Stimulated activated CD4-positive, alpha-beta T cell treated with anti-CD3 and anti-CD28 coated beads, Interleukin-2, amount 100 ng/mL, for 48 hours (primary cell): ENCODE measurements at regions not wholly inside any gene's neighbourhood (a gene's known extent, or its start where the extent isn't known, plus 50 kb on each side); places are given as distances from the start of the nearest gene placed in this dataset.
"Not testable (repeated sequence)": the region's sequence is repeated elsewhere in the genome, so short reads cannot be mapped to it uniquely, and the experiment has no call there.

ENCODE experiments used
- DNase-seq, 2 donors: peaks; one replicate each; pipeline ENCODE4 v3.0.0-alpha.2; 2020

DNA sequence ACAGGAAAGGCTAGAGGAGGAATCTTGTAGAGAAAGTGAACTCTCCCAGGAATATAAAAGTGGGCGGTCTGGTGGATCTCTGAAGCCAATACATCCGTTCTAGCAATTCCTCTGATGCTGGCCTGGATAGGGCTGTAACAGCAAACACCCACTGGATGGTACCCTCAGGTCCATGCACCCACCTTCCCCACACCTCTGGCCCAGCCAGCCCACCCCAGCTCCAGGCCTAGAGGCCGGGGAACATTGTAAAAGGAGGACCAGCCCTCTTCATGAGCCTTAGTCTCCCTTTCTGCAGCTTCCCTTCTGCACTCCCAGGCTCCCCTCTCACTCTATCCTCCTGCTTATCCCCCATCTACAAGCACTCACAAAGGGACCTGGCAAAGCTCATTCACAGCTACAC is 443.9 kb downstream of the BUD13 start:
- DNase-seq = no peak

- no peak for DNase-seq
Measured at GRCh38 chr11:116328391-116328790, 444.4 kb downstream of the BUD13 start.

DNA sequence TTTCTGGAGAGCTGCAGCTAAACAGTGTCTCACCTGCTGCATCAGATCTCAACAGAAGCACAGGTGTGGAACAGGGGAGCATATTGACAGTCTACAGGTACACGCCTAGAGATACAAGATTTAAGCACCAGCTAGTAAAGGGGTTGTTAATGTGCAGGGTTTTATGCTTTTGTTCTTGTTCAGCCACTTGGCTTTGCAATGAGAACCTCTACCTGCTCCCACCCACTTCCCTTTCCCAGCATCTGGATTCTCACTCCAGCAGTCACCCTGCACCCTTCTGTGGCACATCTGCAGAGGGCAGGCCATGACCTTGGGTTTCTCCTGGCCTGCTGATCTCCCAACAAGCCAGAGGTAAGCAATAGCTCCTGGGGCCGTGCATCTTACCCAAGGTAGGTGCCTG is 446.6 kb downstream of the BUD13 start:
- DNase-seq = no peak

- no peak for DNase-seq
Measured at GRCh38 chr11:116325247-116325646, 447.5 kb downstream of the BUD13 start.

- DNase-seq = not testable (repeated sequence)
Measured at GRCh38 chr11:116324077-116324476, 448.7 kb downstream of the BUD13 start.

GRCh38 chr11:116317212-116317611 is 455.6 kb downstream of the BUD13 start:
- DNase-seq = no peak

- DNase-seq = no peak
Measured at GRCh38 chr11:116314006-116314405, 458.8 kb downstream of the BUD13 start.

DNA sequence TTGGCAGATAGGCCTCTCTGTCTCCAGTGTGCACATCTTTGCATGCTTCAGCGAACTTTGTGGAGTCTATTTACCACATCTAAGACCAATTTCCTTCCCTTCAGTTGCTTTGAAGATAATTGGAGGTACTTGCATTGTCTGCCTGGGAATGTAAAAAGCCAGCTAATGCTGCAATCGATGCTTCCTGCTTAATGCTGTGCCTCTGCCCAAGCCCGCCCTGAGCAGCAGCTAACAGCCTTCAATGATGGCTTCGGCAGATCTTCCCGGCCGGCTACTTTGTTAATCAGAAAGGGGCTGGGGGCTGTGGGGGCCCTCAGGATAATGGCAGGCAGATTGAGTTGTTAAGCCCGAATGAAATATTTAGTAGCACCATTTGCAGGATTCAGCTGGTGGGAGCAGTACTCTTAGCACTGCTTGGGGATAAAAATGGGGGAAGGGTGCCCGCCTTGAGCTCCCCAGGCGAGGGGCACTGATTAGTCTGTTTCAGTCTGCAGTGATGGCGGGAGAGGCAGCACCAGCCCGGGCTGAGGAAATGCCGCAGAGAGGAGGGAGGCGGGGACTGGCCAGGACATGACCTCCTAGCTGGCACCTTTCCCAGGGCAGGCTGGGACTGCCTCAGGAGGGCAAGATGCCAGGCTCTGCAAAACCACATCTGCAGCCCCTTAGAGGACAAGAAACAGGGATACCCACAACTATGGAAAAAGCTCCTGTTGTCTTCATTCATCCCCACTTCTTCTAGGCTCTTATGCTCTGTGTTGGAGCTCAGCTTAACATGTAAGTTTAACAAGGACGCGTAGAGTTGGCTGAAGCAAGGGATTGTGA is 460.0 kb downstream of the BUD13 start:
- no peak for DNase-seq

DNA sequence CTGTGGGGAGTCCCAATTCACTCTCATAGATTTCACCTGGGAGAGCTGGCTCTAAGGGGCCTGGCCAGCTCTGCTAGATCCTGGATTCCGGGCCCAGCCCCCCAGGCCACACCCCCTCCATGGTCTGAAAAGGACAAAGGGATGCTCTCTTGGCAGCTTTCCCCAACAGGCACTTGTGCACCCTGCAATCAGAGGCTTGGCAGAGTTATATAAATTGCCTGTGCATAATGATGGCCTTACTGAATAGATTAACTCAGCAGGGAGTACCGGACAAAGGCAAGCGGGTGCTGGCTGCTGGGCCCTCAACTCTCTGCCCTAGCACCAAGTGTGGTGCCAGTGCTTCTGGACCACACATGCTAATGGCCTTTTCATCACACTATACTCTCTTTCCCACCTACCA is 461.6 kb downstream of the BUD13 start:
- DNase-seq = no peak

- DNase-seq = no peak
Measured at GRCh38 chr11:116310698-116311097, 462.1 kb downstream of the BUD13 start.

- DNase-seq = no peak
Measured at GRCh38 chr11:116310226-116310625, 462.6 kb downstream of the BUD13 start.

DNA sequence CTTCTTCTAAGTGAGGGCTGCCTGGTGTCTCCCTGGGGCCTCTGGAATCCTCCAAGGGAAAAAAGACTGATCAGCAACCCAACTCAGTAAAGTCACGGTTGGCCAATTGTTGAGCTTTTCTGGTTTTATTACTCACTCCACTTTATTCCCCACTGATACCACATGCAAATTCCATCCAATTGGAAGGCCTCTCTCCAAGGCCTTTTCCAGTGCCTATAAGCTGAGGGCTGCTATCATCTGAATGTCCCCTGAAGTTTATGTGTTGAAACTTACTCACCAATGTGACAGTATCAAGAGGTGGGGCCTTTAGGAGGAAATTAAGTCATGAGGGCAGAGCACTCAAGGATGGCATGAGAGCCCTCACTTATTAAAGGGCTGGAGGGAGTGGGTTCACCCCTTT is 463.3 kb downstream of the BUD13 start:
- no peak for DNase-seq

- DNase-seq = no peak
Measured at GRCh38 chr11:116302756-116303155, 470.0 kb downstream of the BUD13 start.

DNA sequence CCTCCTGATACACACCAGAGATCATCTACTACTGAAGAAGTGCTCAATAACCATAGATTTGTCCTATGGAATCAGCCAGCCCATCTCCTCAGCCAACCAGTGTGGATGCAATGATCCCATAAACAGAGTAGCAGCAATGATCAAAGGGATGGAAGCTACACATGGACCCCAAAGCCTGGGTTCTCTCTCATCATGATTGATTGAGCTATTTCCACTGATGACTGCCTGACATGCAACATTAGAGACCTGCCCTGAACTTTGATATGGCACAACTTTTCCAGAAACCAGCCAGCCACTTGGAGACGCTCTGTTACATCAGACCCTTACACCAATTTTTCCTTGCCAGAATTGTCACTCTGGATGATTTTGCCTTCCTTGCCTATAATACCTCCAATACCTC is 471.6 kb downstream of the BUD13 start:
- DNase-seq = no peak

DNA sequence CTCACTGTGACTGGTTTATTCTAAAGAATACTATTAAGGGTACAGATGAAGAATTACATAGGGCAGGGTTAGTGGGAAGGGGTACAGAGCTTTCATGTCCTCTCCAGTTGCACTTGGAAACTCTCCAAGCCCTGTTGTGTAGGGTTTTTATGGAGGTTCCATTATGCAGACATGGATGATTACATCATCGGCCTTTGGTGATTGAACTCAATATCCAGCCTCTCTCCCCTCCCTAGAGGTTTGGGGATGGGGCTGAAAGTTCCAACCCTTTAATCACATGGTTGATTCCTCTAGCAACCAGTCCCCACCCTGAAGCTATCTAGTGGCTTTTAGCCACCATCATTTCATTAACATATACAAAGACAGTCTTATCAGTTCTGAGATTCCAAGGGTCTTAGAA is 472.6 kb downstream of the BUD13 start:
- DNase-seq = no peak

GRCh38 chr11:116294630-116295029 is 478.2 kb downstream of the BUD13 start:
- no peak for DNase-seq

- no peak for DNase-seq
Measured at GRCh38 chr11:116287866-116288265, 484.9 kb downstream of the BUD13 start.

- DNase-seq = no peak
Measured at GRCh38 chr11:116285026-116285425, 487.8 kb downstream of the BUD13 start.

GRCh38 chr11:116283300-116283699 is 489.5 kb downstream of the BUD13 start:
- no peak for DNase-seq

GRCh38 chr11:116282481-116282880 is 490.3 kb downstream of the BUD13 start:
- DNase-seq = no peak

DNA sequence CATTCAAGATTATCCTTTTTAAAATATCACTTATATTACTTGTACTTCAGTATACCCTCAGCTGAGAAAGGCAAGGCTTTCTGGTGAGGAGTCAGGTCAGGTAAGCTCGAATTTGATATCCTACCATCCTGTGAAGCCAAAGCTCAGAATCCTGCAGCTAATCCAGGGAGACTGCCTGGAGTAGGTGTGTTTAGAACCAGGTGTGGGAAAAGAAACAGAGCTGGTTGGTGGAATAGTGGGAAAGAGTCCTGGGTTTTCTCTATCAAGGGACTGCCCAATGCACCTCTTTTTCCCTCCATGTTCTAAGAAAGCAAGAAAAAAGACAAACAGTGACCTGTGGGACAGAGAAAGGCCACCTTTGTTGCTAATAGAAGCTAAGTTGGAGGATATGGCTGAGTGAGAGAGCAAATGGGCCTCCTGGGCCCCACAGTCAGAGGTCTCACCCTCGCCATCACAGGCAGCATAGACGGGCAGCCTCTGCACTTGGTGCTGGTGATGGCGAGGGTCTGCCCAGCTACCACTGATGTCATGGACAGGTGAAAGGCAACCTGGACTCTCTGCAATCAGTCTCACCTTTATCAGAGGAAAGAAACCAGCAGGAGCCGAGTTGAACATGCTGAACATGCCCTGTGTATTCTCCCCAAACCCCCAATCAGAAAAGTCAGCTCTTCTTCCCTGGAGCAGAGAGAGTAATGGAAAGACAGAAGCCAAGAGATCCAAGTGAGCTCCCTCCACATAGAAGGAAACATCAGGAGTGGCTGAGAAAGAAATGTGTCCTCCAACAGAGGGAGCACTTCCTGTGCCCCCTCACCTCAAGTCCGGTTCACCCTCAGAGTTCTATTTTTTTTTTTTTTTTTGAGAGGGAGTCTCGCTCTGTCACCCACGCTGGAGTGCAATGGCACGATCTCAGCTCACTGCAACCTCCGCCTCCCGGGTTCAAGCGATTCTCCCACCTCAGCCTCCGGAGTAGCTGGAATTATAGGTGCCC is 491.3 kb downstream of the BUD13 start:
- no peak for DNase-seq

- DNase-seq = no peak
Measured at GRCh38 chr11:116279511-116279910, 493.3 kb downstream of the BUD13 start.

DNA sequence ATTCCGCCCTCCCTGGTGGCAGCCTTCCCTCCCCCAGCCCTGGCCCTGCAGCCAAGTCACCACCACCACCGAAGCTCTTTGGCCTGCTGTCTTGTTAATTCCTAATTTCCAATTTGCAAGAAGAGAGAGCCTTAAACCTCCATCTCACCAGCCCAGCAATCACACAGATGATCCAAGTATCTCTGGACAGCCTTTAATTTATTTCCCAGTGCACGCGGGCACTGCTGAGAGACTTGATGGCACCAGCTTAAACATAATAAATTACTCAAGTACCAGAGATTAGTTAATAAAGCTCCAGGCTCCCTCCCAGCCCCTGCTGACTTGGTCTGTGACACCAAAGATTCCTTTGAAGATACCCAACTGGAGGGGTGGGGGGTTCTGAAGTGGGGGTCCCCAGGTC is 494.7 kb downstream of the BUD13 start:
- DNase-seq = no peak
